H1 (cell line): ENCODE measurements at regions not wholly inside any gene's neighbourhood (a gene's known extent, or its start where the extent isn't known, plus 50 kb on each side); places are given as distances from the start of the nearest gene placed in this dataset.

ENCODE experiments used
- ATF2 ChIP-seq: IDR thresholded peaks from 2 replicates; pipeline ENCODE4 v1.6.1; 2012; ENCODE audit warnings: low read length, inconsistent platforms
- BACH1 ChIP-seq: IDR thresholded peaks from 2 replicates; pipeline ENCODE4 v1.6.1; 2012; ENCODE audit warnings: low read length, improper control_type of control experiment
- EZH2 ChIP-seq: fragments of 200-600 bp; sonication (generic); IDR thresholded peaks from 2 replicates; pipeline ENCODE4 v1.7.1; 2012; ENCODE audit warnings: low read depth, mild to moderate bottlenecking, moderate library complexity, low read length, inconsistent platforms; ENCODE audit not compliant: severe bottlenecking
- GABPA ChIP-seq: IDR thresholded peaks from 2 replicates; pipeline ENCODE4 v1.6.1; 2011; ENCODE audit warnings: mild to moderate bottlenecking, low read length, moderate library complexity, borderline replicate concordance; ENCODE audit not compliant: insufficient read depth
- KDM1A ChIP-seq: fragments of 200-600, 300-600 bp; sonication (generic); IDR thresholded peaks from 2 replicates; pipeline ENCODE4 v1.7.1; 2016; ENCODE audit warnings: mild to moderate bottlenecking, low read length, borderline replicate concordance
- SIRT6 ChIP-seq: IDR thresholded peaks from one replicate; pipeline ENCODE4 v1.7.1; 2012; ENCODE audit warnings: low read length, inconsistent platforms
- YY1 ChIP-seq: IDR thresholded peaks from 2 replicates; pipeline ENCODE4 v1.6.1; 2011; ENCODE audit warnings: low read depth, mild to moderate bottlenecking, low read length
- TF ChIP-seq, protein P1 (sequence below): IDR thresholded peaks from 2 replicates; pipeline ENCODE4 v1.6.1; 2012; ENCODE audit warnings: inconsistent platforms
- TF ChIP-seq, protein P2 (sequence below), 3 experiments: IDR thresholded peaks; 1 replicate in 2 of 3; 2 replicates in 1 of 3; pipeline versions ENCODE4 v1.5.1 to v1.6.1; 2011; ENCODE audit warnings: low read length in 3 of 3, mild to moderate bottlenecking in 3 of 3, inconsistent platforms in 2 of 3, low read depth in 1 of 3, moderate library complexity in 1 of 3; ENCODE audit not compliant: insufficient read depth in 1 of 3; ENCODE audit errors: control extremely low read depth in 1 of 3

- TF ChIP-seq, protein P1, sequence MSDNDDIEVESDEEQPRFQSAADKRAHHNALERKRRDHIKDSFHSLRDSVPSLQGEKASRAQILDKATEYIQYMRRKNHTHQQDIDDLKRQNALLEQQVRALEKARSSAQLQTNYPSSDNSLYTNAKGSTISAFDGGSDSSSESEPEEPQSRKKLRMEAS: no peak
- TF ChIP-seq EZH2: no peak
- no peak for TF ChIP-seq SIRT6
- no peak for TF ChIP-seq KDM1A
- no peak for TF ChIP-seq ATF2
- TF ChIP-seq, protein P2, sequence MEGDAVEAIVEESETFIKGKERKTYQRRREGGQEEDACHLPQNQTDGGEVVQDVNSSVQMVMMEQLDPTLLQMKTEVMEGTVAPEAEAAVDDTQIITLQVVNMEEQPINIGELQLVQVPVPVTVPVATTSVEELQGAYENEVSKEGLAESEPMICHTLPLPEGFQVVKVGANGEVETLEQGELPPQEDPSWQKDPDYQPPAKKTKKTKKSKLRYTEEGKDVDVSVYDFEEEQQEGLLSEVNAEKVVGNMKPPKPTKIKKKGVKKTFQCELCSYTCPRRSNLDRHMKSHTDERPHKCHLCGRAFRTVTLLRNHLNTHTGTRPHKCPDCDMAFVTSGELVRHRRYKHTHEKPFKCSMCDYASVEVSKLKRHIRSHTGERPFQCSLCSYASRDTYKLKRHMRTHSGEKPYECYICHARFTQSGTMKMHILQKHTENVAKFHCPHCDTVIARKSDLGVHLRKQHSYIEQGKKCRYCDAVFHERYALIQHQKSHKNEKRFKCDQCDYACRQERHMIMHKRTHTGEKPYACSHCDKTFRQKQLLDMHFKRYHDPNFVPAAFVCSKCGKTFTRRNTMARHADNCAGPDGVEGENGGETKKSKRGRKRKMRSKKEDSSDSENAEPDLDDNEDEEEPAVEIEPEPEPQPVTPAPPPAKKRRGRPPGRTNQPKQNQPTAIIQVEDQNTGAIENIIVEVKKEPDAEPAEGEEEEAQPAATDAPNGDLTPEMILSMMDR (IDR thresholded peaks at IDR 0.05; ENCODE audit: control extremely low read depth in 1 of 3, insufficient read depth in 1 of 3, low read depth in 1 of 3, low read length in 3 of 3): peak in 1 of 3 experiments; percentile 14; a peak in 1 of 4 replicates
- no peak for TF ChIP-seq YY1
- no peak for TF ChIP-seq BACH1
- peak; percentile 7; the same call in 1 of the 2 replicates for TF ChIP-seq GABPA
These were observed 87.5 kb upstream of the GSE1 start (continued) for GRCh38 chr16:85525420-85526184.
